Mammary epithelial cell (primary cell): ENCODE measurements at regions not wholly inside any gene's neighbourhood (a gene's known extent, or its start where the extent isn't known, plus 50 kb on each side); places are given as distances from the start of the nearest gene placed in this dataset.

Experiments used
- CTCF ChIP-seq, 2 donors: IDR thresholded peaks in 1 of 2; conservative IDR thresholded peaks in 1 of 2; 2 replicates each; pipeline ENCODE4 v1.5.1; 2011 to 2012; ENCODE audit warnings: inconsistent platforms in 2 of 2, low read length in 2 of 2, mild to moderate bottlenecking in 2 of 2, control low read depth in 1 of 2, low read depth in 1 of 2; ENCODE audit not compliant: insufficient read depth in 1 of 2; ENCODE audit errors: extremely low read depth in 1 of 2
- EZH2 ChIP-seq: IDR thresholded peaks from 2 replicates; pipeline ENCODE4 v1.6.1; 2012; ENCODE audit warnings: low read length, inconsistent platforms, borderline replicate concordance

DNA sequence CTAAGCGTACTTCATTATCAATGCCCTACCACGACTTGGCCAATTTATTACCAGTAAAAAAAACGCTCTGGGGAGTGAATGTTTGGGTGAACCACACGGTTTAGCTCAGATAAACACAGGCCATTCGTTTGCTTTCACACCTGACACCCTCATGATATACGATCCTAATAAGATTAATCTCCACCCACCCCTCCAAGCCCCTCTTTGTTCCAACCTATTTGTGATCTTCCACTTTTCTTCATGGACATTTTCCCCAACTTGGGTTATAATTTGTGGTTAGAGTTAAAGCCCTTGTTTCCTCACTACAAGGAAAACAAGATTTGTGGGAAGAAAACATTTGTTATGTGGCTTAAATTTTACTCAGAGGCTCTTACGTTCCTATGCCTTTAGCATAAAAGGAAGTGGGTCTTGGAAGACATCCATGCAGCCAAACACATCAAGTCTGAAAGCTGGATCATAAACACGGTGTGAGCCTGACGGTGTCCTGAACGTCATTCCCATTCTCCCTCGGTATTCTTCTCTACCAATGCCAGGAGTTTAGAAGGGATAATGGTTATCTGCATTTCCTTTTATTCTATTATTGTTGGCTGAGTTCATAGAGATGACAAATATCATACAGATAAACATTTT is 518.9 kb downstream of the NR2F2 start:
- no peak for TF ChIP-seq CTCF (conservative IDR thresholded peaks at IDR 0.05 in 1 of 2, IDR thresholded peaks at IDR 0.05 in 1 of 2; ENCODE audit: extremely low read depth in 1 of 2, insufficient read depth in 1 of 2, low read depth in 1 of 2, low read length in 2 of 2)
- TF ChIP-seq EZH2: no peak
